Endodermal cell (in vitro differentiated cells): ENCODE measurements at regions not wholly inside any gene's neighbourhood (a gene's known extent, or its start where the extent isn't known, plus 50 kb on each side); places are given as distances from the start of the nearest gene placed in this dataset.

Experiments
- DNase-seq: peaks from one replicate; pipeline ENCODE4 v3.0.0-alpha.2; 2017
- H3K27ac ChIP-seq: 2 replicates; pipeline ENCODE4 v1.5.1; 2013; ENCODE audit warnings: mild to moderate bottlenecking, low read depth, low read length, moderate library complexity
- H3K27me3 ChIP-seq: 2 replicates; pipeline ENCODE4 v1.6.1; 2013; ENCODE audit warnings: mild to moderate bottlenecking, low read length, moderate library complexity; ENCODE audit not compliant: insufficient read depth, control insufficient read depth, poor library complexity, severe bottlenecking
- H3K36me3 ChIP-seq: 2 replicates; pipeline ENCODE4 v1.7.0; 2013; ENCODE audit warnings: mild to moderate bottlenecking, low read length, moderate library complexity; ENCODE audit not compliant: control insufficient read depth, insufficient read depth
- H3K4me1 ChIP-seq: one replicate; pipeline ENCODE4 v1.7.0; 2013; ENCODE audit warnings: low read length; ENCODE audit not compliant: control insufficient read depth, insufficient read depth
- H3K4me3 ChIP-seq: 2 replicates; pipeline ENCODE4 v1.5.1; 2013; ENCODE audit warnings: mild to moderate bottlenecking, low read length, moderate library complexity
- H3K9ac ChIP-seq: 2 replicates; pipeline ENCODE4 v1.6.1; 2013; ENCODE audit warnings: mild to moderate bottlenecking, low read length, moderate library complexity; ENCODE audit not compliant: poor library complexity, severe bottlenecking; ENCODE audit errors: extremely low read depth
- H3K9me3 ChIP-seq: 2 replicates; pipeline ENCODE4 v1.6.1; 2013; ENCODE audit warnings: mild to moderate bottlenecking, low read length, moderate library complexity; ENCODE audit not compliant: control insufficient read depth
- H3K27ac Mint-ChIP-seq: 2 replicates; pipeline ENCODE4 v1.8.0; 2020; ENCODE audit warnings: mixed read lengths
- H3K27me3 Mint-ChIP-seq: 2 replicates; pipeline ENCODE4 v1.8.0; 2021; ENCODE audit warnings: mild to moderate bottlenecking, mixed read lengths; ENCODE audit not compliant: insufficient read depth
- H3K36me3 Mint-ChIP-seq: 2 replicates; pipeline ENCODE4 v1.8.0; 2020; ENCODE audit warnings: low read depth, mixed read lengths
- H3K4me1 Mint-ChIP-seq: 2 replicates; pipeline ENCODE4 v1.8.0; 2020; ENCODE audit warnings: mixed read lengths
- H3K4me3 Mint-ChIP-seq: 2 replicates; pipeline ENCODE4 v1.8.0; 2020; ENCODE audit warnings: mild to moderate bottlenecking, moderate library complexity, mixed read lengths
- H3K9me3 Mint-ChIP-seq: 2 replicates; pipeline ENCODE4 v1.8.0; 2020; ENCODE audit warnings: mild to moderate bottlenecking, mixed read lengths
- CTCF ChIP-seq: fragments of 200-600 bp; sonication (generic); conservative IDR thresholded peaks from 2 replicates; pipeline ENCODE4 v1.5.0; 2021; ENCODE audit warnings: antibody characterized with exemption, mild to moderate bottlenecking
- WGBS, 2 experiments: methylation state at CpG; one replicate each; pipeline versions ENCODE4 v1.1.5 to v1.1.7; 2013; ENCODE audit warnings: missing lambda C conversion rate in 2 of 2, mixed read lengths in 1 of 2; ENCODE audit not compliant: insufficient coverage in 1 of 2, insufficient read length in 1 of 2; 5-methylcytosine and 5-hydroxymethylcytosine counted together

DNA sequence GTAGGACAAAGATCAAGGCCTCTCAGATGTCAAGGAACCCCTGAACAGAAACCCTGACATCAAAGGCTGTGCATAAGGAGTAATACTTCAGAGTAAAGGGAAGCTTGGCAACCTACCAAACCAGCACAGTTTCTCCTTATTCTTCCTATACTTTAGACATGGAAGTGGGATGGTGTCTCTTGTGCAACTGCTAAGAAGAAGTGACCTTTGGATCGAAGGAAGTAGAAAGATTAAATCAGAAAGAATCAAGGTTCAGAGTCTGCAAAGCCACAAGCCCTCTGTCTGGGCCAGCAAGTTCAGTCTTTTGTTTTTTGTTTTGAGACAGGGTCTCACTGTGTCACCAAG lies 66.2 kb upstream of the SLC39A10 start:
- H3K9me3 ChIP-seq: no peaks in the 10 kb centered on the region
- H3K36me3 ChIP-seq: no peaks in the 10 kb centered on the region
- Mint-ChIP-seq H3K27me3 (peaks cover 2% of the 10 kb centered on the region), H3K36me3 (no peaks in the 10 kb centered on the region), H3K27ac (no peak overlapping the region), H3K9me3 (no peaks in the 10 kb centered on the region), H3K4me3 (no peak overlapping the region), H3K4me1 (peaks cover 31% of the 10 kb centered on the region)
- DNase-seq: no peak
- H3K9ac ChIP-seq: no peak overlapping the region
- peaks cover 5% of the 10 kb centered on the region for H3K4me1 ChIP-seq
- no peak overlapping the region for H3K27ac ChIP-seq
- TF ChIP-seq CTCF: no peak
- peaks cover 34% of the 10 kb centered on the region for H3K27me3 ChIP-seq
- 83 to 90% methylated on average over 1 of the region's 1 CpG for WGBS, 2 experiments
- H3K4me3 ChIP-seq: no peak overlapping the region

DNA sequence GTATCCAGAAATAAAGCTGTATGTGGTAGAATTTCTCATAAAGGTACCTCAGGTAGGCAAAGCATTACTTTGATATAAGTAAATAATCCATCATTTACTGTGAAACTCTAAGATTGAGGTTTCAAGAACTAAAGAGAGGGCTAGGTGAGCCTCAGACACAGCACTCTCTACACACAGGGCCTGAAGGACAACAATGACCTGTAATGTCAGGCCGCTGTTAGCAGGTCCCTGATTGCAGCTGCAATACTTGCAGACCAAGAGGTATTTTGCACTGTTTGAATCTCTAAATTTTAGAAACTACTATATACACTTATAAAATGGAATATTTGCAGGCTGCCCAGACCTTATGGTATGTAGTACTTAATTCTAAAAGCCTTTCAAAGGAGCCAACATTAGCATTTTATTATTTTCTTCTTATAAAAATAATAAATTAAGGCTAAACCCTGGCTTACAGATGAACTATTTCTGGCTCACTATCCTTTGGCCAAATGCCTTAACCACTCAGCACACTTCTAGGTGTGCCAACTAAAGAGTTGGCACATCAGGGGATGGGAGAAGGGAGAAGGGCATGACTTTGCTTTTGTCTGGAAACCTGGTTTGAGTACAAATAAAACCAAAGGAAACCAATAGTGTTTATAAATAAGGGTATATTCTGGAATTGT lies 66.7 kb upstream of the SLC39A10 start:
- Histone ChIP-seq H3K4me3 (no peak overlapping the region), H3K36me3 (no peaks in the 10 kb centered on the region), H3K9ac (no peak overlapping the region), H3K4me1 (peaks cover 4% of the 10 kb centered on the region), H3K27me3 (peaks cover 29% of the 10 kb centered on the region), H3K9me3 (no peaks in the 10 kb centered on the region), H3K27ac (no peak overlapping the region)
- no peaks in the 10 kb centered on the region for H3K36me3 Mint-ChIP-seq
- H3K4me3 Mint-ChIP-seq: no peak overlapping the region
- no peak overlapping the region for H3K27ac Mint-ChIP-seq
- 86% methylated on average over 1 of the region's 1 CpG; no CpG with 5 or more reads in 1 of the 2 experiments for WGBS, 2 experiments
- DNase-seq: no peak
- TF ChIP-seq CTCF: no peak
- no peaks in the 10 kb centered on the region for H3K27me3 Mint-ChIP-seq
- no peaks in the 10 kb centered on the region for H3K9me3 Mint-ChIP-seq
- H3K4me1 Mint-ChIP-seq: peaks cover 26% of the 10 kb centered on the region

DNA sequence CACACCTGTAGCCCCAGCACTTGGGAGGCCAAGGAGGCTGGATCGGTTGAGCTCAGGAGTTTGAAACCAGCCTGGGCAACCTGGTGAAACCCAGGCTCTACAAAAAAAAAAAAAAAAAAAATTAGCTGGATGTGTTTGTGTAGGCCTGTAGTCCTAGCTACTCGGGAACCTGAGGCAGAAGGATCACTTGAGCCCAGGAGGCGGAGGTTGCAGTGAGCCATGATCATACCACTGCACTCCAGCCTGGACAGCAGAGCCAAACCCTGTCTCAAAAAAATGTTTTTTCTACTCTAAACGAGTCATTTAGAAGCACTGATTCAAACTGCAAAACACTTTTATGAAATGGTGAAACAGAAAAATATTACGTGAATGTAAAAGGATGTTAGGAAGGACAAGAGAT lies 69.1 kb upstream of the SLC39A10 start:
- H3K9me3 ChIP-seq: no peaks in the 10 kb centered on the region
- H3K9ac ChIP-seq: no peak overlapping the region
- Mint-ChIP-seq H3K36me3 (no peaks in the 10 kb centered on the region), H3K27ac (no peak overlapping the region), H3K4me3 (no peak overlapping the region), H3K27me3 (no peaks in the 10 kb centered on the region), H3K4me1 (peaks cover 9% of the 10 kb centered on the region), H3K9me3 (no peaks in the 10 kb centered on the region)
- no peak for TF ChIP-seq CTCF
- 90 to 93% methylated on average over 3 to 5 of the region's 5 CpGs for WGBS, 2 experiments
- no peaks in the 10 kb centered on the region for H3K4me1 ChIP-seq
- H3K27me3 ChIP-seq: peaks cover 19% of the 10 kb centered on the region
- no peak overlapping the region for H3K4me3 ChIP-seq
- no peaks in the 10 kb centered on the region for H3K36me3 ChIP-seq
- no peak for DNase-seq
- no peak overlapping the region for H3K27ac ChIP-seq
